Nephron progenitor cell (in vitro differentiated cells): ENCODE measurements at regions not wholly inside any gene's neighbourhood (a gene's known extent, or its start where the extent isn't known, plus 50 kb on each side); places are given as distances from the start of the nearest gene placed in this dataset.

Experiments
- DNase-seq: peaks from one replicate; pipeline ENCODE4 v3.0.0; 2021
- H3K27ac Mint-ChIP-seq: 2 replicates; pipeline ENCODE4 v1.8.0; 2021; ENCODE audit warnings: mild to moderate bottlenecking, moderate library complexity, mixed read lengths
- H3K27me3 Mint-ChIP-seq: 2 replicates; pipeline ENCODE4 v1.8.0; 2021; ENCODE audit warnings: mild to moderate bottlenecking, low read depth, mixed read lengths; ENCODE audit not compliant: poor library complexity
- H3K36me3 Mint-ChIP-seq: 2 replicates; pipeline ENCODE4 v1.8.0; 2021; ENCODE audit warnings: low read depth, mixed read lengths
- H3K4me1 Mint-ChIP-seq: 2 replicates; pipeline ENCODE4 v1.8.0; 2021; ENCODE audit warnings: mixed read lengths
- H3K4me3 Mint-ChIP-seq: 2 replicates; pipeline ENCODE4 v1.8.0; 2021; ENCODE audit warnings: mild to moderate bottlenecking, moderate library complexity, mixed read lengths
- H3K9me3 Mint-ChIP-seq: 2 replicates; pipeline ENCODE4 v1.8.0; 2021; ENCODE audit warnings: mild to moderate bottlenecking, moderate library complexity, mixed read lengths
- CTCF ChIP-seq: fragments of 200-600 bp; sonication (generic); IDR thresholded peaks from 2 replicates; pipeline ENCODE4 v1.5.0; 2021; ENCODE audit warnings: antibody characterized with exemption

GRCh38 chr11:127223026-127223425, 222.5 kb upstream of the KIRREL3 start:
- H3K27ac Mint-ChIP-seq, result no peak overlapping the region
- TF ChIP-seq CTCF, result no peak
- peaks cover 13% of the 10 kb centered on the region for H3K27me3 Mint-ChIP-seq
- DNase-seq, result no peak
- no peaks in the 10 kb centered on the region for H3K4me1 Mint-ChIP-seq
- H3K9me3 Mint-ChIP-seq, result no peaks in the 10 kb centered on the region
- H3K4me3 Mint-ChIP-seq, result no peak overlapping the region
- no peaks in the 10 kb centered on the region for H3K36me3 Mint-ChIP-seq

- Mint-ChIP-seq H3K9me3 (no peaks in the 10 kb centered on the region), H3K4me1 (no peaks in the 10 kb centered on the region), H3K4me3 (no peak overlapping the region), H3K36me3 (no peaks in the 10 kb centered on the region), H3K27ac (no peak overlapping the region), H3K27me3 (peaks cover 10% of the 10 kb centered on the region)
- no peak for TF ChIP-seq CTCF
- DNase-seq, result no peak
These were observed 219.1 kb upstream of the KIRREL3 start for GRCh38 chr11:127219704-127220103.

- no peak overlapping the region for H3K27ac Mint-ChIP-seq
- TF ChIP-seq CTCF, result no peak
- H3K4me3 Mint-ChIP-seq, result no peak overlapping the region
- H3K27me3 Mint-ChIP-seq, result peaks cover 10% of the 10 kb centered on the region
- no peaks in the 10 kb centered on the region for H3K9me3 Mint-ChIP-seq
- no peaks in the 10 kb centered on the region for H3K36me3 Mint-ChIP-seq
- H3K4me1 Mint-ChIP-seq, result no peaks in the 10 kb centered on the region
- DNase-seq, result no peak
These were observed 217.7 kb upstream of the KIRREL3 start for GRCh38 chr11:127218275-127218608.

- H3K9me3 Mint-ChIP-seq, result no peaks in the 10 kb centered on the region
- peaks cover 6% of the 10 kb centered on the region for H3K27me3 Mint-ChIP-seq
- no peak overlapping the region for H3K4me3 Mint-ChIP-seq
- no peaks in the 10 kb centered on the region for H3K36me3 Mint-ChIP-seq
- no peak for TF ChIP-seq CTCF
- no peaks in the 10 kb centered on the region for H3K4me1 Mint-ChIP-seq
- no peak overlapping the region for H3K27ac Mint-ChIP-seq
- no peak for DNase-seq
These were observed 217.1 kb upstream of the KIRREL3 start for GRCh38 chr11:127217452-127218274.

GRCh38 chr11:127205688-127206217, 205.2 kb upstream of the KIRREL3 start:
- peaks cover 74% of the 10 kb centered on the region for H3K9me3 Mint-ChIP-seq

More at GRCh38 chr11:127205688-127206217, 205.2 kb upstream of the KIRREL3 start:
- Mint-ChIP-seq H3K27me3 (peaks cover 11% of the 10 kb centered on the region), H3K4me3 (no peak overlapping the region), H3K27ac (no peak overlapping the region), H3K4me1 (no peaks in the 10 kb centered on the region), H3K36me3 (peaks cover 9% of the 10 kb centered on the region)
- TF ChIP-seq CTCF, result no peak
- DNase-seq, result no peak
